Stimulated activated CD4-positive, alpha-beta T cell treated with anti-CD3 and anti-CD28 coated beads, Interleukin-4, amount 100 ng/mL, for 24 hours (primary cell): ENCODE measurements at regions not wholly inside any gene's neighbourhood (a gene's known extent, or its start where the extent isn't known, plus 50 kb on each side); places are given as distances from the start of the nearest gene placed in this dataset.
"Not testable (repeated sequence)": the region's sequence is repeated elsewhere in the genome, so short reads cannot be mapped to it uniquely, and the experiment has no call there.

Source experiments
- DNase-seq: peaks from one replicate; pipeline ENCODE4 v3.0.0-alpha.2; 2020

DNA sequence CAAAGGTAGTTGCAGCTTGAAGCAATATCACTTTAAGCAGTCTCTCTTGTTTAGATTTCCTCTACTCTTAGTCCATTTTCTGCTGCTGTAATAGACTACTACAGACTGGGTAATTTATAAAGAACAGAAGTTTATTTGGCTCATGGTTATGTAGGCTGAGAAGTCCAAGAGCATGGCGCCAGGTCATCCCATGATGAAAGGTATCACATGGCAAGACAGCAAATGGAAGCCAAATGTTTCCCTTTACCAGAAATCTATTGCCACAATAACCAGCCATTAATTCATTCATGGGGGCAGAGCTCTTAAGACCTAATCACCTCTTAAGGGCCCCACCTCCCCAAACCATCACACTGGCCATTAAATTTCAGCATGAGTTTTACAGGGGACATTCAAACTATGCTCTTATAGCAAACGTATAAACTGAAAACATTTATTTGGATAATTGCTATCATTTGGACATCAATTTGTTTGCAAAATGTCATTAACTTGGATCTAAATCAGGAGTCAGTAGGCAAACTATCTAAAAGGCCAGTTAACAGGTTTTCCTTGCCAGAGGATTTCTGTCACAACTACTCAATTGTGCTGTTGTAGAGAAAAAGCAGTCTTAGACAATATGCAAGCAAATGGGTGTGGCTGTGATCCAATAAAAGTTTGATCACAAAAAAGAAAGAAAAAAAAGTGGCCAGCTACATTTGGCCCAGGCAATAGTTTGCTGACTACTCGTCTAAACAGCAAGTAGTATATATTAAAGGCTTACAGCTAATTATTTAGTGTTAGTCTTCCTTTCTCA is 75.7 kb upstream of the GUCY1A1 start:
- no peak for DNase-seq

- no peak for DNase-seq
Measured at GRCh38 chr4:155588437-155588836, 78.2 kb upstream of the GUCY1A1 start.

DNA sequence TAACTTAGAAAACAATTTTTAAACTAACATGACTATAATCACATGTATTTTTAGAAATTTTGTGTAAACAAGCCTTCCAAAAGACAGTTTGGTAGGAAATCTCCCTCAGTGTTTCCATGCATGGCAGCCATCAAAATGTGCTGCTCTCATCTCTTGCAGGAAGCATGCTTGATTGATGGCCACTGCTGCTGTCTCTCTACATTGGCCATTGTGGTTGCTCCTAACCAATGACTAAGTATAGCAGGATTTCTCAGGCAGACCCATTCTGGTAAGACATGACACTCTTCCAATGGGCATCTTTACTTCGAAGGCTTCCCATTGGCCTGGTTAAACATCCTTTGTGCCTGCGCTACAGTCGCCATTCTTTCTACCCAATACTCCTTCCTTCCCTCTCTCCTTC is 78.9 kb upstream of the GUCY1A1 start:
- no peak for DNase-seq

GRCh38 chr4:155582971-155583437 is 83.6 kb upstream of the GUCY1A1 start:
- no peak for DNase-seq

DNA sequence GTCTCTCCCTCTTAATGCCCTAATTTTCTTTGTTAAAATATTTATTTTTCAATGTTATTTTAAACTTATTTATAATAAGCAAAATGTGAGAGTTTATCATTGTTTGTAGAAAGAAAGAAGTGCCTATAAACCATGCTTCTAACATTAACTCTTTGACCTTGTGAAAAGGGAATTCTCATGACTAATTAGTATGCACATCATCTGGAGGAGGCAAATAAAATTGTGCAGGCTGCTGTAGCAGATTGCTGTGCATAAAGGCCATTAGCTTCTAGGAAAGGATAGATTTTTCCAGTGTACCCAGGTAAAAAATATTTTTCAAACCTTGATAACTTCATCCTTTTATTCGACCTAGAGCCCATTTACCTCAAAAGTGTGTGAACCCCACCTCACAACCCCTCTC is 84.6 kb upstream of the GUCY1A1 start:
- DNase-seq, result no peak

DNA sequence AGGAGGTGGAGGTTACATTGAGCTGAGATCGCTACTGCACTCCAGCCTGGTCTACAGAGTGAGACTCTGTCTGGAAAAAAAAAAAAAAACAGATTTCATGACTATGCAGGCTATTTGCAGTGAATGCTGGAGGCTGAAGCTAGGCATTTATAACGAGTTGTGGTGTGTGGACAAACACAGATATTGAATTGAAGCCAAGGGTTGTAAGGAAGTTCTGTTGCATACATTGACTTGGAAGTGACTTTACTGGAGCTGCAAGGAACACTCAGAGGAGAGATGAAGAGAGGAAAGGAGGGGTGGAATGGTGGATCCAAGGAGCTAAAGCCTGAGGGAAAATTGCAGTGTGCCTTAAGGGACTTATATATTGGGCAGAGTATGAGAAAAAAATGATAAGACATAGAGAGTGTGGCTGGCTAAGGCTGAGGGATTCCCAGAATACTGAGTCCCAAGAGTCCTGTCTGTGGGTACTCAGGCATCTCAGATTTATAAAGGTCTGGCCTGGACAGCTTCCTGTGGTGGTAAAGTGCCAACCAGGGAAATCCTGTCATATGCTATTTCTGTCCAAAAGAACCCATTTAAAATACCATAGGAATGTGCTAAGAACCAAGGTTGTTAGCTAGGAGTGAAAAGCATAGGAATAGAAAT is 87.8 kb upstream of the GUCY1A1 start:
- no peak for DNase-seq

- no peak for DNase-seq
Measured at GRCh38 chr4:155578219-155578618, 88.4 kb upstream of the GUCY1A1 start.

GRCh38 chr4:155574329-155574728 is 92.3 kb upstream of the GUCY1A1 start:
- DNase-seq, result not testable (repeated sequence)

- DNase-seq, result no peak
Measured at GRCh38 chr4:155573126-155573525, 93.5 kb upstream of the GUCY1A1 start.

DNA sequence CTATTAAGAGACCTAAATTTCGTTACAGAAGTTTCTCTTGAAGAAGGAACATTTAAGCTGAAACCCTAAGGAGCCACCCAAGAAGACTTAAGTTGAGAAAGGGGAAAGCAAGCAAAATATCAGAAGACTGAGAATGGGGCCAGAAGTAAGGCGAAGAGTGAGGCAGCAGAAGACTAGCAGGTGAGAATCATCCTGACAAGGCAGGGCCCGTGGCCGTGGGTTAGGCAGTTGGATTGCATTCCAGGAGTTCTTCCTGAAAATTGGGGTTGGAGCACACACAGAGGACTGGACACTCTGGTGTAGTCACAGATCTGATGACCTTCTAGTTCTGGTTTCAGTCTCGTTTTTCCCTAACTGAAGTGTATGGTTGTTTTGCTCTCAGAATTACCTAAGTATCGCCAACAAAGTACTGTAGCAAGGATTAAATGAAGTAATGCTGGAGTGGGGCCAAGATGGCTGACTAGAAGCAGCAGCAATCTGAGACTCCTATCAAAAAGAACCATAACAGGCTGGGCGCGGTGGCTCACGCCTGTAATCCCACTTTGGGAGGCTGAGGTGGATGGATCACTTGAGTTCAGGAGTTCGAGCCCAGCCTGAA is 94.4 kb upstream of the GUCY1A1 start:
- no peak for DNase-seq

DNA sequence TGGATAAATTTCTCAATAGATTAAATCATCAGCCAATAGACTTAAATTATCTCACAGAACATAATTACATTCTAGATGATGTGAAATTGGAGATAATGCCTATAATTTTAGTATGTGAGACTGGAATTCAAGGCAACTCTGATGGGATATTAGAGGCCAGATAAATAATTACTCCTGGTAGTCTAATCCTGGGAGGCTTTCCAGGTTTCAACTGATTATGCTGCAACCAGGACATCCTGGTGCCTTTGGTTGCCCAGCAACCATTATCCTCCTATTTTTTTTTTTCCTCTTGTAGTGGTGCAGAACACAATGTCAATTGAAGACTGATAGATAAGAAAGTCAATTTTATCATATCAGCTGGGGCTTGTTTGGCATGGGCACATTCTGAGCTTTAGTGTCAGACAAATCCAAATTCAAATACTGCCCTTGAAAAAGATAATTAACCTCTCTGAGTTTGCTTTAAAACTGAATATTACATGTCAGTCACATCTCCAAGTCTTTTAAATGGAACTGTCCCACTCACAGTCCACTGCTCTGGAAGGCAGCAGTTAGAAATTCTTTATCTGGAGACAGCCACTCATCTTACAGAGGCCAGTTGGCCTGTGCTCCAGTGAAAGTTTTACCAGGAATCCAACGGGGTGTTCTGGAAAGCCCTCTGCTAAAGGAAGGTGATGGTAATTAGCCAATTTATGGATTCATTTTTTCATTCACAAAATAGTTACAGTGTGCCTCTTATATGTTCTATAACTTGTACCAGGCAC is 95.3 kb upstream of the GUCY1A1 start:
- no peak for DNase-seq

DNA sequence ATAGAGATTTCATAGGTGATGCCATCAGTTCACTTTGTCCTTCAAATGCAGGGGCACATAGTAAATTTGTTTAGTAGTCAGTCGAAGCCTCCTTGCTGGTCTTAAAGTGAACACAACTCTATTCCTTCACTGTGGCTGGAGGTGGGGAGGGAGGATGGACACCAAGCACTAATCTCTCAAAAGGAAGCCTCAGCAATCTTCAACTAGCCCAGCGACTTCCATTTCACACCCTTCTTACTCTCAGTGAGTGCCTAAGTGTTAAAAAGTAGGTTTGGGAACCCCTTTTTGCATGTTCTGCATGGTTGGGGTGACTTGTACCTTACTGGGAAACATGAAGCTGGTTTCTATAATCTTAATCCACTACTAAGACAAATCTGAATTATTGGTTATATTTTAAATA is 96.0 kb upstream of the GUCY1A1 start:
- no peak for DNase-seq

DNA sequence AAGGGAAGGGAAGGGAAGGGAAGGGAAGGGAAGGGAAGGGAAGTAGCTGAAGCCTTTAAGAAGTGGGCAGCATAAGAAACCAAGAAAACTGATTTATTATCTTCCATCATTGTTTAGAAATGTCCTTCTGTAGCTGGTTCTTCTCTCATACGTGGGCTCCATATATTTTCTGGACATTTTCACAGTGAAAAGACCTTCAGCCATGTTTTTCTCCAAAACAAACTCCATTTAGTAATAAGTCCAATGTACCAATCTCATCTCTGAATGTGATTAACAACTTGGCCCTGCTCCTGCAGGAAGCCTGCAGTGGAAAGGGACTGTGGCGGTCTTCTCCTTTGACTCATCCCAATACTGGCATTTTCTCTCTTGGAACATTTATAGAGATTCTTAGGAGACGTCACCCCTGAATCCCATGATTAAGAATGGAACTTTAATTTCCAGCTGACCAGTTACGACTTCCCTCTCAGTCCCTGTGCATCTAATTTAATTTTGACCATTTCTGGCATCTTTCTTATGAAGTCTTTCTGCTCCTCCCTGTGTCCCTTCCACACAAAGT is 96.6 kb upstream of the GUCY1A1 start:
- DNase-seq, result no peak

DNA sequence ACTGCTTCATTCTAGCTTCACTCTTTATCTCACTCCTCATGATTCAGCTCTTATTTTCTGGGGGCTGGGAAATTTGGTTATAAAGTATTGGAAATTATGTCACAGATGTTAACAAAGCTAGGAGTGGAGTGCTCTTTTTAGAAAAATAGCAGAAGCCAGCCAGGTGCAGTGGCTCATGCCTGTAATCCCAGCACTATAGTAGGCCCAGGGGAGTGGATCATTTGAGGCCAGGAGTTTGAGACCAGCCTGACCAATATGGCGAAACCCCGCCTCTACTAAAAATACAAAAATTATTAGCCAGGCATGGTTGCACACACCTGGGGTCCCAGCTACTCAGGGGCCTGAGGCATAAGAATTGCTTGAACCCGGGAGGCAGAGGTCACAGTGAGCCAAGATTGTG is 97.2 kb upstream of the GUCY1A1 start:
- DNase-seq, result no peak

DNA sequence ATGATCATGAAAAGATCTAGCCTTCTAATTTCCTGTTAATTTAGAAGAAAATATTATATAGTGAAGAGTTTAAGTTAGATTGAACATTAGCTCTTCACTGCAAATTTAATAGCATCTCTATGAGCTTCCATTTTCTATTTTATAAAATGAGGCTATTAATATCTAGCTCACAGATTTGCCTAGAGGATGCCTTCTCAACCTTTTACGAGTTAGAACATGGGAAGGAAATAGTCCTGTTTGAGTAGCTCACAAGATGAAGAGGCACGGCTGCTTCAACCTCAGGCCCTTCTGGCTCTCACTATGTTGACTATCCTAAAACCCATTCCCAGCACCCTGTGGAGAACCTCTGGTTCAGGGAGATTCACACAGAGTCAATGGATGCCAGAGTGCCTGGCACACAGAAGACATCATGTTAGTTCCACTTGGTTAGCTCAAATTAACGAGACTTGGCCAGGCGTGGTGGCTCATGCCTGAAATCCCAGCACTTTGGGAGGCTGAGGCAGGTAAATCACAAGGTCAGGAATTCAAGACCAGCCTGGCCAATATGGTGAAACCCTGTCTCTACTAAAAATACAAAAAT is 97.9 kb upstream of the GUCY1A1 start:
- no peak for DNase-seq

- DNase-seq, result no peak
Measured at GRCh38 chr4:155566354-155566753, 100.3 kb upstream of the GUCY1A1 start.

DNA sequence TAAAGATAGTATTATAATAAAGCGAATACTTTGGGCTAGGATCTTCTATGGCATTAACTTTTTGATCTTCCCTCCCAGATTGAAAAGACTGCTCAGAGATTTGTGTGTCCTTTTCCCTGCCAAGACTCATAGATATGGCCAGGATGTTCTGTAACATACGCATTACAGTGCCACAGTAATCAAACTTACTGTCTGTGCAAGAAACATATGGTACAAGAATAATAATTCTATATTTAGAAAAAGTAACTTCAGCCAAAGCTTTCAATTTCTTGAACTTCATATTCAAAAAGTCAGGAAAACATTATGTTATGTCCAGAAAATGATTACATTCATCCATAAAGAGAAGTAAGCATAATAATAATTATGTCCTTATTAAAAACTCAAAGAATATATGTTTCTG is 100.9 kb upstream of the GUCY1A1 start:
- no peak for DNase-seq

DNA sequence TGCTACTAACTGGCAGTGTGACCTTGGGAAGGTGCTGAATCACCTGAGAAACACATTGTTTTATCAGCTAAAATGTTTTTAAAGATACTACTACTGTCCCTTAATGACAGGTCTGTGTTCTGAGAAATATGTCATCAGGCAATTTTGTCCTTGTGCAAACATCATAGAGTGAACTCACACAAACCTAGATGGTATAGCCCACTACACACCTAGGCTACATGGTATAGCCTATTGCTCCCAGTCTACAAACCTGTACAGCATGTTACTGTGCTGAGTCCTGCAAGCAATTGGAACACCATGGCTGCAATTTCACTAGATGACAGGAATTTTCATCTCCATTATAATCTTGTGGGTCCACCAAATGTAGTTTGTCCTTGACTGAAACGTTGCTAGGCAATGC is 101.3 kb upstream of the GUCY1A1 start:
- no peak for DNase-seq

DNA sequence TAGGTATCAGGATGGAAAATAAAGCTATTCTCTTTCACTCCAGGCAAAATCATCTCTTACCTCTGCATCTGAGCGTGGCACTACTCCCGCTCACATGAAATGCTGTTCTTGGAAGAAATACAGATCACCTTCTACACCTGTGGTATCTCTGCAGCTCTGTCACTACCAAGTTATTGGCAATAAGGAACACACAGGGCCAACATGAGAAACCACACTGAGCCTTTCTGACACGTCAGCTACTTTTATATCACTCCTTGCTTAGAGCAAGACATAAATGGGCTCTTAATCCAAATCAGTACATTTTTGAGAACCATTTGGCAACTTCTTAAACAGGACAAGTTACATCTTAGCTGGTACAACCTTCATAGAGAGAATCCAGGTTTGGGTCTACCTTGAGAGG is 101.8 kb upstream of the GUCY1A1 start:
- DNase-seq, result no peak

DNA sequence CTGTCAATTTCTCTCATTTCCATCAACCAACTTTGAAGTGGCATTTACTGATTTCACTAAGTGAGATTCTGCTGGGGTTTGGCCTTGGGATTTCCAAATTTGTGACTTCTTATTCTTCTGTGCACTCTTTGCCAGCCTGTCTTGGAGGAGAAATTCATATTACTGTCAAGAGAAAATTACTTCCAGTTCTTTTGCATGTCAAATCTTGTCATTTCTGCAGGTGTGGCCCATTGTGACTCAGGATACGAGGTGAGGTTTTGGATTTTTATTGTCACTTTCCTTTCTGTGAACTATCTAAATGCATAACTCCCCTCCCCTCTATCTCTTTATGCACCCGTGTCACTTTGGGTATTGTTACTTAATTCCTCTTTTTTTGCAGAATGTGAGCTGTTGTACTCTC is 102.6 kb upstream of the GUCY1A1 start:
- DNase-seq, result no peak

DNA sequence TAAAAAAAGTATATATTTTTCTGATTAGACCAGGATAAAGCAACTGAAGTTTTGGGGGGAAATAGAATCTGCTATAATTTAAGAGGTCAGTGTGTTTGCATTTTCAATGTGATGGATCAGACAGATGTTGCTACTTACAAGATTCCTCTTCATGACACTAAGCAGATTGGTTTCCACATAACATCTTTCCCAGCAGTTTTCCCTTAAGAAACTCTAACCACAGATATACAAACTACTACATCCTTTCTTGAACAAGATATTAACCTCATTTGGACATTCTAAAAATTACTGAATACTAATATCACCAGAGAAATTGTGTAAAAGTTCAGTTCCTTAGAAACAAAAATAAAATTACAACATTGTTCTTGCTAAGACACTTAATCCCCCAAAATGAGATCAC is 106.7 kb upstream of the GUCY1A1 start:
- no peak for DNase-seq

DNA sequence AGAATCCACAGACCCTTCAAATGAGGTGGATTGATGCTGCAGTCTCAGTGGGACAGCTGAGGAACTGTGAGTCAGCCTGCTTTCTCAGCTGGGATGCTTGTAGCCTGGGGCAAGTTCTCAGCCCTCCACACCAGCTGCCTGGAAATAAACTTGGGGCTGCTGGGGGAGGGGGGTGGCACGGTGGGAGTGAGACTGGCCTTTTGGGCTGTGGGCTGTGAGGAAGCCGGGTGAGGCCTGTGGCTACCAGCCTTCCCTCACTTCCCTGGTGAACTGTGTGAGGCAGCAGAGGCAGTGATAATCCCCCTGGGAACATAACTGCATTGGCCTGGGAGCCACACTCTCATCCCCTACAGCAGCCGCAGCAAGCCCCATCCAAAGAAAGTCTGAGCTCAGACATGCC is 114.5 kb upstream of the GUCY1A1 start:
- DNase-seq, result no peak

- DNase-seq, result no peak
Measured at GRCh38 chr4:155548173-155548572, 118.5 kb upstream of the GUCY1A1 start.
